ENCODE measurements at regions not wholly inside any gene's neighbourhood (a gene's known extent, or its start where the extent isn't known, plus 50 kb on each side); places are given as distances from the start of the nearest gene placed in this dataset.
"Not testable (repeated sequence)": the region's sequence is repeated elsewhere in the genome, so short reads cannot be mapped to it uniquely, and the experiment has no call there.

GRCh38 chr13:65273811-65274420 is 1956.2 kb downstream of the PCDH9 start:
- H3K4me3 ChIP-seq (ENCODE audit: low read length); H3K4me1 ChIP-seq (ENCODE audit: insufficient read depth, low read length); H3K9me3 ChIP-seq (ENCODE audit: insufficient read depth, low read depth, low read length); H3K9ac ChIP-seq (ENCODE audit: low read depth, low read length); H3K27ac ChIP-seq (ENCODE audit: low read length); H3K27me3 ChIP-seq (ENCODE audit: insufficient read depth, low read length); H3K36me3 ChIP-seq (ENCODE audit: insufficient read depth, low read depth, low read length): not testable (repeated sequence)

GRCh38 chr13:65268009-65268408 is 1962.1 kb downstream of the PCDH9 start:
- no peak overlapping the region for H3K9ac ChIP-seq (ENCODE audit: low read depth, low read length)
- no peaks in the 10 kb centered on the region for H3K36me3 ChIP-seq (ENCODE audit: insufficient read depth, low read depth, low read length)
- no peaks in the 10 kb centered on the region for H3K4me1 ChIP-seq (ENCODE audit: insufficient read depth, low read length)
- H3K27me3 ChIP-seq (ENCODE audit: insufficient read depth, low read length): no peaks in the 10 kb centered on the region
- H3K27ac ChIP-seq (ENCODE audit: low read length): no peak overlapping the region
- H3K9me3 ChIP-seq (ENCODE audit: insufficient read depth, low read depth, low read length): no peaks in the 10 kb centered on the region; the same call in 1 of the 2 replicates
- H3K4me3 ChIP-seq (ENCODE audit: low read length): no peak overlapping the region

- H3K27ac ChIP-seq (ENCODE audit: low read length): no peak overlapping the region
- no peaks in the 10 kb centered on the region for H3K27me3 ChIP-seq (ENCODE audit: insufficient read depth, low read length)
- no peak overlapping the region for H3K4me3 ChIP-seq (ENCODE audit: low read length)
- H3K4me1 ChIP-seq (ENCODE audit: insufficient read depth, low read length): no peaks in the 10 kb centered on the region
- no peaks in the 10 kb centered on the region for H3K9me3 ChIP-seq (ENCODE audit: insufficient read depth, low read depth, low read length)
- no peak overlapping the region for H3K9ac ChIP-seq (ENCODE audit: low read depth, low read length)
- H3K36me3 ChIP-seq (ENCODE audit: insufficient read depth, low read depth, low read length): no peaks in the 10 kb centered on the region
Observed at GRCh38 chr13:65265988-65266387, 1964.1 kb downstream of the PCDH9 start.

GRCh38 chr13:65264066-65264465 is 1966.1 kb downstream of the PCDH9 start:
- Histone ChIP-seq H3K36me3 (ENCODE audit: insufficient read depth, low read depth, low read length) (no peaks in the 10 kb centered on the region), H3K4me3 (ENCODE audit: low read length) (no peak overlapping the region), H3K4me1 (ENCODE audit: insufficient read depth, low read length) (no peaks in the 10 kb centered on the region), H3K27ac (ENCODE audit: low read length) (no peak overlapping the region), H3K27me3 (ENCODE audit: insufficient read depth, low read length) (no peaks in the 10 kb centered on the region), H3K9ac (ENCODE audit: low read depth, low read length) (no peak overlapping the region), H3K9me3 (ENCODE audit: insufficient read depth, low read depth, low read length) (no peaks in the 10 kb centered on the region)

- no peak overlapping the region for H3K4me3 ChIP-seq (ENCODE audit: low read length)
- H3K9me3 ChIP-seq (ENCODE audit: insufficient read depth, low read depth, low read length): no peaks in the 10 kb centered on the region
- no peaks in the 10 kb centered on the region for H3K27me3 ChIP-seq (ENCODE audit: insufficient read depth, low read length)
- H3K9ac ChIP-seq (ENCODE audit: low read depth, low read length): no peak overlapping the region
- H3K27ac ChIP-seq (ENCODE audit: low read length): no peak overlapping the region
- H3K4me1 ChIP-seq (ENCODE audit: insufficient read depth, low read length): no peaks in the 10 kb centered on the region
- no peaks in the 10 kb centered on the region for H3K36me3 ChIP-seq (ENCODE audit: insufficient read depth, low read depth, low read length)
Observed at GRCh38 chr13:65260946-65261891, 1968.9 kb downstream of the PCDH9 start.

GRCh38 chr13:65240773-65241172 is 1989.4 kb downstream of the PCDH9 start:
- no peaks in the 10 kb centered on the region for H3K4me1 ChIP-seq (ENCODE audit: insufficient read depth, low read length)
- H3K9ac ChIP-seq (ENCODE audit: low read depth, low read length): no peak overlapping the region
- H3K27me3 ChIP-seq (ENCODE audit: insufficient read depth, low read length): no peaks in the 10 kb centered on the region
- no peak overlapping the region for H3K27ac ChIP-seq (ENCODE audit: low read length)
- peaks cover 12% of the 10 kb centered on the region for H3K9me3 ChIP-seq (ENCODE audit: insufficient read depth, low read depth, low read length)
- H3K36me3 ChIP-seq (ENCODE audit: insufficient read depth, low read depth, low read length): no peaks in the 10 kb centered on the region
- no peak overlapping the region for H3K4me3 ChIP-seq (ENCODE audit: low read length)

GRCh38 chr13:65236841-65237418 is 1993.2 kb downstream of the PCDH9 start:
- peaks cover 4% of the 10 kb centered on the region; the same call in 1 of the 2 replicates for H3K4me1 ChIP-seq (ENCODE audit: insufficient read depth, low read length)
- H3K36me3 ChIP-seq (ENCODE audit: insufficient read depth, low read depth, low read length): no peaks in the 10 kb centered on the region
- peaks cover 16% of the 10 kb centered on the region for H3K9me3 ChIP-seq (ENCODE audit: insufficient read depth, low read depth, low read length)
- peak overlapping the region; percentile 16; the same call in 1 of the 2 replicates for H3K4me3 ChIP-seq (ENCODE audit: low read length)
- no peaks in the 10 kb centered on the region for H3K27me3 ChIP-seq (ENCODE audit: insufficient read depth, low read length)
- no peak overlapping the region for H3K9ac ChIP-seq (ENCODE audit: low read depth, low read length)
- H3K27ac ChIP-seq (ENCODE audit: low read length): no peak overlapping the region

- H3K9me3 ChIP-seq (ENCODE audit: insufficient read depth, low read depth, low read length): no peaks in the 10 kb centered on the region
- no peaks in the 10 kb centered on the region for H3K27me3 ChIP-seq (ENCODE audit: insufficient read depth, low read length)
- no peaks in the 10 kb centered on the region for H3K4me1 ChIP-seq (ENCODE audit: insufficient read depth, low read length)
Observed at GRCh38 chr13:65217471-65217995, 2012.6 kb downstream of the PCDH9 start.

GRCh38 chr13:65202845-65203244 is 2027.3 kb downstream of the PCDH9 start:
- not testable (repeated sequence) for H3K27me3 ChIP-seq (ENCODE audit: insufficient read depth, low read length); H3K9ac ChIP-seq (ENCODE audit: low read depth, low read length); H3K27ac ChIP-seq (ENCODE audit: low read length); H3K4me1 ChIP-seq (ENCODE audit: insufficient read depth, low read length); H3K4me3 ChIP-seq (ENCODE audit: low read length); H3K36me3 ChIP-seq (ENCODE audit: insufficient read depth, low read depth, low read length)
- peaks cover 20% of the 10 kb centered on the region for H3K9me3 ChIP-seq (ENCODE audit: insufficient read depth, low read depth, low read length)

More at GRCh38 chr13:65217471-65217995, 2012.6 kb downstream of the PCDH9 start:
- H3K27ac ChIP-seq (ENCODE audit: low read length): no peak overlapping the region
- no peak overlapping the region for H3K4me3 ChIP-seq (ENCODE audit: low read length)
- no peak overlapping the region for H3K9ac ChIP-seq (ENCODE audit: low read depth, low read length)
- no peaks in the 10 kb centered on the region for H3K36me3 ChIP-seq (ENCODE audit: insufficient read depth, low read depth, low read length)

GRCh38 chr13:65188721-65189120 is 2041.4 kb downstream of the PCDH9 start:
- no peaks in the 10 kb centered on the region; the same call in 1 of the 2 replicates for H3K9me3 ChIP-seq (ENCODE audit: insufficient read depth, low read depth, low read length)
- H3K36me3 ChIP-seq (ENCODE audit: insufficient read depth, low read depth, low read length): no peaks in the 10 kb centered on the region
- no peak overlapping the region for H3K27ac ChIP-seq (ENCODE audit: low read length)
- no peaks in the 10 kb centered on the region for H3K4me1 ChIP-seq (ENCODE audit: insufficient read depth, low read length)
- no peak overlapping the region for H3K4me3 ChIP-seq (ENCODE audit: low read length)
- H3K9ac ChIP-seq (ENCODE audit: low read depth, low read length): no peak overlapping the region
- H3K27me3 ChIP-seq (ENCODE audit: insufficient read depth, low read length): no peaks in the 10 kb centered on the region

- no peak overlapping the region for H3K9ac ChIP-seq (ENCODE audit: low read depth, low read length)
- no peaks in the 10 kb centered on the region for H3K36me3 ChIP-seq (ENCODE audit: insufficient read depth, low read depth, low read length)
- no peaks in the 10 kb centered on the region for H3K4me1 ChIP-seq (ENCODE audit: insufficient read depth, low read length)
- H3K4me3 ChIP-seq (ENCODE audit: low read length): no peak overlapping the region
- H3K9me3 ChIP-seq (ENCODE audit: insufficient read depth, low read depth, low read length): no peaks in the 10 kb centered on the region
- H3K27me3 ChIP-seq (ENCODE audit: insufficient read depth, low read length): no peaks in the 10 kb centered on the region
- H3K27ac ChIP-seq (ENCODE audit: low read length): no peak overlapping the region
Observed at GRCh38 chr13:65168026-65168425, 2062.1 kb downstream of the PCDH9 start.
